ENCODE measurements at regions not wholly inside any gene's neighbourhood (a gene's known extent, or its start where the extent isn't known, plus 50 kb on each side); places are given as distances from the start of the nearest gene placed in this dataset.

- no peak for TF ChIP-seq YY1 (IDR thresholded peaks at IDR 0.05; ENCODE audit: insufficient read depth, insufficient read length)
- no peak for TF ChIP-seq SUZ12 (IDR thresholded peaks at IDR 0.05; ENCODE audit: extremely low read depth, insufficient read depth, insufficient read length)
- TF ChIP-seq ZNF274 (IDR thresholded peaks at IDR 0.05; ENCODE audit: low read depth, low read length), result no peak
Measured at GRCh38 chr13:99120751-99121150, 79.9 kb upstream of the UBAC2 start.

Measured in NT2/D1 (cell line).